OCI-LY1 (cell line): ENCODE measurements at regions not wholly inside any gene's neighbourhood (a gene's known extent, or its start where the extent isn't known, plus 50 kb on each side); places are given as distances from the start of the nearest gene placed in this dataset.

Source experiments
- EZH2 ChIP-seq: fragments of 200-600 bp; sonication (generic), shearing (Covaris generic); IDR thresholded peaks from 2 replicates; pipeline ENCODE4 v1.8.0; 2017; ENCODE audit warnings: borderline replicate concordance, mixed run types, mild to moderate bottlenecking, antibody characterized with exemption, low read length, moderate library complexity, mixed read lengths
- TF ChIP-seq, protein P1 (sequence below): fragments of 200-600 bp; sonication (generic), shearing (Covaris generic); IDR thresholded peaks from 2 replicates; pipeline ENCODE4 v1.5.1; 2017; ENCODE audit warnings: mild to moderate bottlenecking, antibody characterized with exemption, low read length, moderate library complexity, mixed read lengths

GRCh38 chr5:124683917-124684555 is 62.4 kb downstream of the ZNF608 start:
- TF ChIP-seq, protein P1, sequence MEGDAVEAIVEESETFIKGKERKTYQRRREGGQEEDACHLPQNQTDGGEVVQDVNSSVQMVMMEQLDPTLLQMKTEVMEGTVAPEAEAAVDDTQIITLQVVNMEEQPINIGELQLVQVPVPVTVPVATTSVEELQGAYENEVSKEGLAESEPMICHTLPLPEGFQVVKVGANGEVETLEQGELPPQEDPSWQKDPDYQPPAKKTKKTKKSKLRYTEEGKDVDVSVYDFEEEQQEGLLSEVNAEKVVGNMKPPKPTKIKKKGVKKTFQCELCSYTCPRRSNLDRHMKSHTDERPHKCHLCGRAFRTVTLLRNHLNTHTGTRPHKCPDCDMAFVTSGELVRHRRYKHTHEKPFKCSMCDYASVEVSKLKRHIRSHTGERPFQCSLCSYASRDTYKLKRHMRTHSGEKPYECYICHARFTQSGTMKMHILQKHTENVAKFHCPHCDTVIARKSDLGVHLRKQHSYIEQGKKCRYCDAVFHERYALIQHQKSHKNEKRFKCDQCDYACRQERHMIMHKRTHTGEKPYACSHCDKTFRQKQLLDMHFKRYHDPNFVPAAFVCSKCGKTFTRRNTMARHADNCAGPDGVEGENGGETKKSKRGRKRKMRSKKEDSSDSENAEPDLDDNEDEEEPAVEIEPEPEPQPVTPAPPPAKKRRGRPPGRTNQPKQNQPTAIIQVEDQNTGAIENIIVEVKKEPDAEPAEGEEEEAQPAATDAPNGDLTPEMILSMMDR: no peak
- no peak for TF ChIP-seq EZH2
